Epidermal melanocyte (primary cell): ENCODE measurements at regions not wholly inside any gene's neighbourhood (a gene's known extent, or its start where the extent isn't known, plus 50 kb on each side); places are given as distances from the start of the nearest gene placed in this dataset.
"Not testable (repeated sequence)": the region's sequence is repeated elsewhere in the genome, so short reads cannot be mapped to it uniquely, and the experiment has no call there.

Experiments used
- DNase-seq: peaks from one replicate; pipeline ENCODE4 v3.0.0; 2011; ENCODE audit warnings: low spot score; ENCODE audit not compliant: insufficient read length

- DNase-seq: no peak
These were observed 250.4 kb downstream of the C12orf75 start for GRCh38 chr12:105580821-105581352.

GRCh38 chr12:105581420-105581819, 250.9 kb downstream of the C12orf75 start:
- DNase-seq: no peak

GRCh38 chr12:105585107-105585506, 254.6 kb downstream of the C12orf75 start:
- DNase-seq: no peak

GRCh38 chr12:105587237-105587636, 256.7 kb downstream of the C12orf75 start:
- DNase-seq: no peak

- no peak for DNase-seq
These were observed 257.6 kb downstream of the C12orf75 start for GRCh38 chr12:105588106-105588505.

GRCh38 chr12:105590571-105590970, 260.1 kb downstream of the C12orf75 start:
- DNase-seq: no peak

- no peak for DNase-seq
These were observed 264.9 kb downstream of the C12orf75 start for GRCh38 chr12:105595440-105595839.

- no peak for DNase-seq
These were observed 266.2 kb downstream of the C12orf75 start for GRCh38 chr12:105596731-105597130.

GRCh38 chr12:105598031-105598430, 267.5 kb downstream of the C12orf75 start:
- no peak for DNase-seq

- DNase-seq: no peak
These were observed 270.5 kb downstream of the C12orf75 start for GRCh38 chr12:105600911-105601545.

GRCh38 chr12:105602312-105602711, 271.8 kb downstream of the C12orf75 start:
- not testable (repeated sequence) for DNase-seq

- DNase-seq: not testable (repeated sequence)
These were observed 273.8 kb downstream of the C12orf75 start for GRCh38 chr12:105604281-105604680.

- not testable (repeated sequence) for DNase-seq
These were observed 276.1 kb downstream of the C12orf75 start for GRCh38 chr12:105606613-105607012.

GRCh38 chr12:105609001-105609400, 278.5 kb downstream of the C12orf75 start:
- not testable (repeated sequence) for DNase-seq

- no peak for DNase-seq
These were observed 280.0 kb downstream of the C12orf75 start for GRCh38 chr12:105610459-105610858.

- DNase-seq: no peak
These were observed 280.8 kb downstream of the C12orf75 start for GRCh38 chr12:105611340-105611739.

GRCh38 chr12:105613269-105613668, 282.8 kb downstream of the C12orf75 start:
- no peak for DNase-seq

- no peak for DNase-seq
These were observed 283.4 kb downstream of the C12orf75 start for GRCh38 chr12:105613887-105614286.

- no peak for DNase-seq
These were observed 286.6 kb downstream of the C12orf75 start for GRCh38 chr12:105616971-105617540.

- no peak for DNase-seq
These were observed 291.7 kb downstream of the C12orf75 start for GRCh38 chr12:105622220-105622619.

GRCh38 chr12:105622846-105623736, 292.6 kb downstream of the C12orf75 start:
- DNase-seq: no peak

- no peak for DNase-seq
These were observed 296.2 kb downstream of the C12orf75 start for GRCh38 chr12:105626653-105627052.
